Endothelial cell of umbilical vein (primary cell): ENCODE measurements at regions not wholly inside any gene's neighbourhood (a gene's known extent, or its start where the extent isn't known, plus 50 kb on each side); places are given as distances from the start of the nearest gene placed in this dataset.

Experiments
- FOS ChIP-seq: IDR thresholded peaks from 2 replicates; pipeline ENCODE4 v1.6.1; 2011; ENCODE audit warnings: mild to moderate bottlenecking, low read length, moderate library complexity, borderline replicate concordance; ENCODE audit not compliant: insufficient read depth
- JUN ChIP-seq: IDR thresholded peaks from 2 replicates; pipeline ENCODE4 v1.6.1; 2011; ENCODE audit warnings: borderline replicate concordance, low read depth; ENCODE audit not compliant: insufficient read length, insufficient read depth
- POLR2A ChIP-seq: IDR thresholded peaks from 2 replicates; pipeline ENCODE4 v1.6.1; 2012; ENCODE audit warnings: low read depth, mild to moderate bottlenecking, control low read depth, low read length
- TF ChIP-seq, protein P1 (sequence below), 2 donors: IDR thresholded peaks; 1 replicate in 1 of 2; 2 replicates in 1 of 2; pipeline ENCODE4 v1.5.1; 2011; ENCODE audit warnings: low read length in 2 of 2, mild to moderate bottlenecking in 2 of 2, moderate library complexity in 2 of 2, control low read depth in 1 of 2, inconsistent platforms in 1 of 2, low read depth in 1 of 2; ENCODE audit not compliant: insufficient read depth in 1 of 2; ENCODE audit errors: extremely low read depth in 1 of 2

DNA sequence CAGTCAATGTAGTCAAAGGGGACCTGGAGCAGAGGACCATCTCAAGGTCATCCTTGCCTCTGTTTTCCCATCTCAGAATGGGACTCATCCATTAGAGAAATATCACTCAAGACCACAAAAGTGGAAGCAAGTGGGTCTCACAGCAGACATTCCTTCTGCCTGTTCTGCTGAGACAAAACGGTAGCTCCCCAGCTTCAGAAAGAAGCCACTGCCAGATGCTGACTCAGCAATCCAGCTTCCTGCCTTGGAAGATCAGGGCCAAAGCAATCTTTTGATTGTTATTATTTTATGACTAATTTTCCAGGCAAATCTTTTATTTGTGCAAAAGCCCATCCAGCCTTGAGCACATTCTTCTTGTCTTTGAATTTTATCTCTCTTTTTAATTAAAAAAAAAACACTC lies 86.8 kb downstream of the CCT6B start:
- TF ChIP-seq JUN (no peak), POLR2A (no peak), FOS (no peak)
- TF ChIP-seq, protein P1, sequence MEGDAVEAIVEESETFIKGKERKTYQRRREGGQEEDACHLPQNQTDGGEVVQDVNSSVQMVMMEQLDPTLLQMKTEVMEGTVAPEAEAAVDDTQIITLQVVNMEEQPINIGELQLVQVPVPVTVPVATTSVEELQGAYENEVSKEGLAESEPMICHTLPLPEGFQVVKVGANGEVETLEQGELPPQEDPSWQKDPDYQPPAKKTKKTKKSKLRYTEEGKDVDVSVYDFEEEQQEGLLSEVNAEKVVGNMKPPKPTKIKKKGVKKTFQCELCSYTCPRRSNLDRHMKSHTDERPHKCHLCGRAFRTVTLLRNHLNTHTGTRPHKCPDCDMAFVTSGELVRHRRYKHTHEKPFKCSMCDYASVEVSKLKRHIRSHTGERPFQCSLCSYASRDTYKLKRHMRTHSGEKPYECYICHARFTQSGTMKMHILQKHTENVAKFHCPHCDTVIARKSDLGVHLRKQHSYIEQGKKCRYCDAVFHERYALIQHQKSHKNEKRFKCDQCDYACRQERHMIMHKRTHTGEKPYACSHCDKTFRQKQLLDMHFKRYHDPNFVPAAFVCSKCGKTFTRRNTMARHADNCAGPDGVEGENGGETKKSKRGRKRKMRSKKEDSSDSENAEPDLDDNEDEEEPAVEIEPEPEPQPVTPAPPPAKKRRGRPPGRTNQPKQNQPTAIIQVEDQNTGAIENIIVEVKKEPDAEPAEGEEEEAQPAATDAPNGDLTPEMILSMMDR (IDR thresholded peaks at IDR 0.05; ENCODE audit: extremely low read depth in 1 of 2, insufficient read depth in 1 of 2, low read depth in 1 of 2, low read length in 2 of 2), result no peak
